ENCODE measurements at regions not wholly inside any gene's neighbourhood (a gene's known extent, or its start where the extent isn't known, plus 50 kb on each side); places are given as distances from the start of the nearest gene placed in this dataset.
A peak's percentile ranks its signal among the peaks of the same experiment; 100 is the strongest.
"Not testable (repeated sequence)": the region's sequence is repeated elsewhere in the genome, so short reads cannot be mapped to it uniquely, and the experiment has no call there.

DNA sequence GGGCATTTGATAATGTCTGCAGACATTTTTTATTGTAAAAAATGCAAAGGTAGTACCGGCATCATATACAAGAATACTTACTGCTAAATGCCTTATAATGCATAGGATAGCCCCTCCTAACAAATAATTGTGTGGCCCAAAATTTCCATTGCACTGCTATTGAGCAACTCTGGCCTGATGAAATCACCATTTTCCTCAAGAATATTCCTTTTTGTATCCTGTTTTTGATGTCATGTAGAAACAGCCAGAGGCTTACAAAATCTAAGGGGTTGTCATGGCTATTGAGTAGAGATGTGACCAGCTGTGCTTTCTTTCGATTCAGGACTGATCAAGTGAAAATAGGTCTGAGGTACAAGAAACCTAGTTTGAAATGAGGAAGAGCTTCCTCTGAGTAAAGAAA is 854.3 kb downstream of the KCNA4 start:
- H3K27ac ChIP-seq (ENCODE audit: poor library complexity, severe bottlenecking), result no peak overlapping the region
- peaks cover 6% of the 10 kb centered on the region for H3K4me1 ChIP-seq (ENCODE audit: insufficient read depth, poor library complexity, severe bottlenecking)
- no peak overlapping the region for H3K4me3 ChIP-seq (ENCODE audit: severe bottlenecking)
- TF ChIP-seq, protein P1, sequence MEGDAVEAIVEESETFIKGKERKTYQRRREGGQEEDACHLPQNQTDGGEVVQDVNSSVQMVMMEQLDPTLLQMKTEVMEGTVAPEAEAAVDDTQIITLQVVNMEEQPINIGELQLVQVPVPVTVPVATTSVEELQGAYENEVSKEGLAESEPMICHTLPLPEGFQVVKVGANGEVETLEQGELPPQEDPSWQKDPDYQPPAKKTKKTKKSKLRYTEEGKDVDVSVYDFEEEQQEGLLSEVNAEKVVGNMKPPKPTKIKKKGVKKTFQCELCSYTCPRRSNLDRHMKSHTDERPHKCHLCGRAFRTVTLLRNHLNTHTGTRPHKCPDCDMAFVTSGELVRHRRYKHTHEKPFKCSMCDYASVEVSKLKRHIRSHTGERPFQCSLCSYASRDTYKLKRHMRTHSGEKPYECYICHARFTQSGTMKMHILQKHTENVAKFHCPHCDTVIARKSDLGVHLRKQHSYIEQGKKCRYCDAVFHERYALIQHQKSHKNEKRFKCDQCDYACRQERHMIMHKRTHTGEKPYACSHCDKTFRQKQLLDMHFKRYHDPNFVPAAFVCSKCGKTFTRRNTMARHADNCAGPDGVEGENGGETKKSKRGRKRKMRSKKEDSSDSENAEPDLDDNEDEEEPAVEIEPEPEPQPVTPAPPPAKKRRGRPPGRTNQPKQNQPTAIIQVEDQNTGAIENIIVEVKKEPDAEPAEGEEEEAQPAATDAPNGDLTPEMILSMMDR (IDR thresholded peaks at IDR 0.05; ENCODE audit: poor library complexity, severe bottlenecking), result no peak
- DNase-seq (ENCODE audit: low spot score) (no peak), ATAC-seq (ENCODE audit: low read depth) (no peak)
- H3K36me3 ChIP-seq (ENCODE audit: low read depth), result no peaks in the 10 kb centered on the region
- no peaks in the 10 kb centered on the region for H3K27me3 ChIP-seq (ENCODE audit: insufficient read depth, poor library complexity, severe bottlenecking)
- no peaks in the 10 kb centered on the region for H3K9me3 ChIP-seq (ENCODE audit: severe bottlenecking)

DNA sequence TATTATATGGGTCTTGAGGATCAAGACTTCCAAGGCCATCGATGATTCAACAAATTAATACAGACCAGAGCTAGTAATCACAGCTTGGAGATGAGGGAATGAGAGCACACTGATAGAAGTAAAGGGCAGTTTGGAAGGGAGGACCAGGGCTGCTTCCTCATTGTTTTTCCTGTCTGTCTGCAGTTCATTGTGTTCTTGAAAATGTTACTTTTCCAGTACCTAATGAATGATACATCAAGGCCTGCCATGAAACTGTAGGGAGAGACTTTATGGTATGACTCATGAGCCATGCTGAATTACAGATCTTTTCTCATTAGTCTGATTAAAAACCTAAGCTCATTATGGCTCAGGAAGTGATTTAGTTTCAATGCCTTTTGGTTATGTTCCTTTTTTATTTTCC is 855.6 kb downstream of the KCNA4 start:
- Histone ChIP-seq H3K27me3 (ENCODE audit: insufficient read depth, poor library complexity, severe bottlenecking) (no peaks in the 10 kb centered on the region), H3K4me3 (ENCODE audit: severe bottlenecking) (no peak overlapping the region), H3K4me1 (ENCODE audit: insufficient read depth, poor library complexity, severe bottlenecking) (peaks cover 6% of the 10 kb centered on the region), H3K36me3 (ENCODE audit: low read depth) (no peaks in the 10 kb centered on the region; the same call in 1 of the 2 replicates), H3K9me3 (ENCODE audit: severe bottlenecking) (peaks cover 2% of the 10 kb centered on the region), H3K27ac (ENCODE audit: poor library complexity, severe bottlenecking) (no peak overlapping the region)
- no peak; the same call in 2 of the 3 replicates for ATAC-seq (ENCODE audit: low read depth)
- TF ChIP-seq, protein P1 (IDR thresholded peaks at IDR 0.05; ENCODE audit: poor library complexity, severe bottlenecking), result no peak
- no peak for DNase-seq (ENCODE audit: low spot score)

DNA sequence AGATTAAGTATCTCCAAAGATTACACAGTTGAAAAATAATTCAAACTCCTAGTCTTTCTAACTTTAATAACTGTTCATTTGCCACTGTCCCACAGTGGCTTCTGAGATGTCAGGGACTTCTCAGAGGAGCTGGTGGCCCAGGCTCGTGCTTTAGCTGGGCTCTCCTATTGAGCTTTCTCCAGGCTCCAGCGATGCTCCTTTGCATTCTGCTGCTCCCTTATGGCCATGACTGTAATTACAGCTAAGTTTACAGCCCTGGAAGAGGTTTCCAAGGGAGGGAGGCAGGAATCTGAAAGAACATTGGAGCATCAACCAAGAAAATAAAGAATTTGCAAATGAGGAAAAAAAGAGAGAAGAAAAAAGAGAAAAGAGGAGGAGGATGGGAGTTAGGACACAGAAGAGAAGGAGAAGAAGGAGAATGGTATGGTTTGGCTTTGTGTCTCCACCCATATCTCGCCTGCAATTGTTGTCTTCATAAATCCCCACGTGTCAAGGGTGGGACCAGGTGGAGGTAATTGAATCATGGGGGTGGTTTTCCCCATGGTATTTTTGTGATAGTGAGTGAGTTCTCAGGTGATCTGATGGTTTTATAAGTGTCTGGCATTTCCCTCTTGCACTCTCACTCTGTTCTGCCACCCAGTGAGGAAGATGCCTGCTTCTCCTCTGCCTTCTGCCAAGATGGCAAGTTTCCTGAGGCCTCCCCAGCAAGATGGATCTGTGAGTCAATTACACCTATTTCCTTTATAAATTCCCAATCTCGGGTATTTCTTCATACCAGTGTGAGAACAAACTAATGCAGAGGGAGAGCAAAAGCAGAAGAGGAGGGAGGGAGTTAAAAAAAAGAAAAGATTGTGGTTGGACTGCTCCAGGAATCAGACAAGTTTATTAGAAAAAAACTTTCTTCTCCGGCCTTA is 857.0 kb downstream of the KCNA4 start:
- TF ChIP-seq, protein P1 (IDR thresholded peaks at IDR 0.05; ENCODE audit: poor library complexity, severe bottlenecking), result peak; percentile 91
- Histone ChIP-seq H3K9me3 (ENCODE audit: severe bottlenecking) (peaks cover 2% of the 10 kb centered on the region), H3K4me3 (ENCODE audit: severe bottlenecking) (no peak overlapping the region), H3K36me3 (ENCODE audit: low read depth) (no peaks in the 10 kb centered on the region; the same call in 1 of the 2 replicates), H3K27me3 (ENCODE audit: insufficient read depth, poor library complexity, severe bottlenecking) (no peaks in the 10 kb centered on the region), H3K27ac (ENCODE audit: poor library complexity, severe bottlenecking) (no peak overlapping the region), H3K4me1 (ENCODE audit: insufficient read depth, poor library complexity, severe bottlenecking) (peaks cover 6% of the 10 kb centered on the region)
- ATAC-seq (ENCODE audit: low read depth) (peak; percentile 84), DNase-seq (ENCODE audit: low spot score) (peak; percentile 50)

DNA sequence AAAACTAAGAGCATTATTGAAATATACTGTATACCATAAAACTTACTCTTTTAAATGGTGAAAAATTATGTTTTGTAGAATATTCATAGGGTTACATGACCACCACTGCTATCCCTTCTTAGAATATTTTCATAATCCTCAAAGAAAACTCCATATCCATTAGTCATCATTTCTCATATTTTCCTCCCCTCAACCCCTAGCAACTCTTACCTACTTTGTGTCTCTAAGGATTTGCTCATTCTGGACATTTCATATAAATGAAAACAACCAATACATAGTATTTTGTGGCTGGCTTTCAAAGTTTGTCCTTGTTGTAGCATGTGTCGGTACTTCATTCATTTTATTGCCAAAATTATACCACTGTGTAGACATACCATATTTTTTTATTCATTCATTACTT is 863.8 kb downstream of the KCNA4 start:
- no peak overlapping the region for H3K4me3 ChIP-seq (ENCODE audit: severe bottlenecking)
- no peak for ATAC-seq (ENCODE audit: low read depth)

DNA sequence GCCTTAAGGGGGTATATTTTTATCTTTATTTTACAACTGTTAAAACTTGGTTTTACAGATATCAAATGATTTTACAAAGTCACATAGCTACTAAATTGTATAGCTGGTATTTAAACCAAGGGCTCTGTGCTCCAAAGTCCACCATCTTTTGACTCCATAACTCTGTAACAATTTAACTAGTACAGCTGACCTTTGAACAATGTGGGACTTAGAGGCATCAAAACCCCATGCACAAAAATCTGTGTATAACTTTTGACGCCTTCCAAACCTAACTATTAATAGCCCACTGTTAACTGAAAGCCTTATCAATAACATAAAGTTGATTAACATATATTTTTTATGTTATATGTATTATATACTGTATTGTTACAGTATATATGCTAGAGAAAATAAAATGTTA is 874.3 kb downstream of the KCNA4 start:
- not testable (repeated sequence) for H3K27ac ChIP-seq (ENCODE audit: poor library complexity, severe bottlenecking); ATAC-seq (ENCODE audit: low read depth); DNase-seq (ENCODE audit: low spot score); H3K9me3 ChIP-seq (ENCODE audit: severe bottlenecking); H3K36me3 ChIP-seq (ENCODE audit: low read depth); H3K4me3 ChIP-seq (ENCODE audit: severe bottlenecking); H3K4me1 ChIP-seq (ENCODE audit: insufficient read depth, poor library complexity, severe bottlenecking); H3K27me3 ChIP-seq (ENCODE audit: insufficient read depth, poor library complexity, severe bottlenecking)

More for the DNA sequence above, 863.8 kb downstream of the KCNA4 start:
- Histone ChIP-seq H3K27me3 (ENCODE audit: insufficient read depth, poor library complexity, severe bottlenecking) (no peaks in the 10 kb centered on the region), H3K9me3 (ENCODE audit: severe bottlenecking) (peaks cover 2% of the 10 kb centered on the region), H3K4me1 (ENCODE audit: insufficient read depth, poor library complexity, severe bottlenecking) (no peaks in the 10 kb centered on the region), H3K36me3 (ENCODE audit: low read depth) (no peaks in the 10 kb centered on the region; the same call in 1 of the 2 replicates), H3K27ac (ENCODE audit: poor library complexity, severe bottlenecking) (no peak overlapping the region)
- no peak for DNase-seq (ENCODE audit: low spot score)
- TF ChIP-seq, protein P1 (IDR thresholded peaks at IDR 0.05; ENCODE audit: poor library complexity, severe bottlenecking), result no peak

Measured in RWPE2 (cell line).